NB4 (cell line): ENCODE measurements at regions not wholly inside any gene's neighbourhood (a gene's known extent, or its start where the extent isn't known, plus 50 kb on each side); places are given as distances from the start of the nearest gene placed in this dataset.

Source experiments
- DNase-seq: peaks from one replicate; pipeline ENCODE4 v3.0.0; 2010; ENCODE audit warnings: low read depth
- H3K4me3 ChIP-seq: one replicate; pipeline ENCODE4 v1.5.1; 2011; ENCODE audit warnings: mild to moderate bottlenecking, low read depth, low read length, moderate library complexity
- MYC ChIP-seq: IDR thresholded peaks from 2 replicates; pipeline ENCODE4 v1.6.1; 2011; ENCODE audit warnings: low read depth, low read length
- POLR2A ChIP-seq: IDR thresholded peaks from 2 replicates; pipeline ENCODE4 v1.6.1; 2011; ENCODE audit warnings: mild to moderate bottlenecking; ENCODE audit not compliant: insufficient read length; ENCODE audit errors: extremely low read depth
- TF ChIP-seq, protein P1 (sequence below): IDR thresholded peaks from one replicate; pipeline ENCODE4 v1.5.1; 2012; ENCODE audit warnings: low read depth, low read length
- TF ChIP-seq, protein P2 (sequence below): IDR thresholded peaks from 2 replicates; pipeline ENCODE4 v1.6.1; 2011; ENCODE audit warnings: low read depth, low read length

DNA sequence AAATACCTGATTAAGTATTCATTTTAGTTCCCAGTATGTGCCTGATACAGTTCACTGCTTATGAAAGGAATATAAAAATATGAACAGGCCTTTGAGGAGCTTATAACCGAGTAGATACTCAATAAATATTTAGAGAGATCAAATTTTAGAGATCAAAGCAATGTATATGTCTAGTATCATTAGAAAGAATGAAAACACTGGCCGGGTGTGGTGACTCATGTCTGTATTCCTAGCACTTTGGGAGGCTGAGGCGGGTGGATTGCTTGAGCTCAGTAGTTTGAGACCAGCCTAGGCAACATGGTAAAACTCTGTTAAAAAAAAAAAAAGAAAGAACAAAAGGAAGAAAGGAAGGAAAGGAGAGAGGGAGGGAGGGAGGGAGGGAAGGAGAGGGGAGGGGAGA is 113.2 kb upstream of the EEA1 start:
- DNase-seq, result no peak
- no peak for TF ChIP-seq MYC
- TF ChIP-seq, protein P1, sequence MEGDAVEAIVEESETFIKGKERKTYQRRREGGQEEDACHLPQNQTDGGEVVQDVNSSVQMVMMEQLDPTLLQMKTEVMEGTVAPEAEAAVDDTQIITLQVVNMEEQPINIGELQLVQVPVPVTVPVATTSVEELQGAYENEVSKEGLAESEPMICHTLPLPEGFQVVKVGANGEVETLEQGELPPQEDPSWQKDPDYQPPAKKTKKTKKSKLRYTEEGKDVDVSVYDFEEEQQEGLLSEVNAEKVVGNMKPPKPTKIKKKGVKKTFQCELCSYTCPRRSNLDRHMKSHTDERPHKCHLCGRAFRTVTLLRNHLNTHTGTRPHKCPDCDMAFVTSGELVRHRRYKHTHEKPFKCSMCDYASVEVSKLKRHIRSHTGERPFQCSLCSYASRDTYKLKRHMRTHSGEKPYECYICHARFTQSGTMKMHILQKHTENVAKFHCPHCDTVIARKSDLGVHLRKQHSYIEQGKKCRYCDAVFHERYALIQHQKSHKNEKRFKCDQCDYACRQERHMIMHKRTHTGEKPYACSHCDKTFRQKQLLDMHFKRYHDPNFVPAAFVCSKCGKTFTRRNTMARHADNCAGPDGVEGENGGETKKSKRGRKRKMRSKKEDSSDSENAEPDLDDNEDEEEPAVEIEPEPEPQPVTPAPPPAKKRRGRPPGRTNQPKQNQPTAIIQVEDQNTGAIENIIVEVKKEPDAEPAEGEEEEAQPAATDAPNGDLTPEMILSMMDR, result no peak
- no peak for TF ChIP-seq POLR2A
- TF ChIP-seq, protein P2, sequence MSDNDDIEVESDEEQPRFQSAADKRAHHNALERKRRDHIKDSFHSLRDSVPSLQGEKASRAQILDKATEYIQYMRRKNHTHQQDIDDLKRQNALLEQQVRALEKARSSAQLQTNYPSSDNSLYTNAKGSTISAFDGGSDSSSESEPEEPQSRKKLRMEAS, result no peak
- no peak overlapping the region for H3K4me3 ChIP-seq

DNA sequence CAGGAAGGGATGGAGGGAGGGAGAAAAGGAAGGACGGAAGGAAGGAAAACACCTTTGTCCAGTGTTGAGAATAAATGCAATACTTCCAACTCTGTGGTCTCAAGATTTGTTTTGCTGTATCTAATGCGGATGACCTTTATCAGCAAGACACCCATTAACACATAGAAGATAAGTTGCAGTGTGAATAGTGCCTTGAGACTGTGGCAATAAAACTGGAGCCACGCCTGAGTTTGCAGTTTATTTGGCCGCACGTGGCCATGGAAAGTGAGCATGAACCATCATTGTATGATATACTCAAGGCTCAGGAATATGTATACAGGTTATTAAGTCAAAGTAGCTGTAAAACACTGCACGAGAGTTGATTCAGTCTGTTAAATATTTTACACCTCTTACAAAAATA is 113.6 kb upstream of the EEA1 start:
- H3K4me3 ChIP-seq, result no peak overlapping the region
- DNase-seq, result no peak
- TF ChIP-seq, protein P2, result no peak
- no peak for TF ChIP-seq MYC
- TF ChIP-seq, protein P1, result no peak
- TF ChIP-seq POLR2A, result no peak

DNA sequence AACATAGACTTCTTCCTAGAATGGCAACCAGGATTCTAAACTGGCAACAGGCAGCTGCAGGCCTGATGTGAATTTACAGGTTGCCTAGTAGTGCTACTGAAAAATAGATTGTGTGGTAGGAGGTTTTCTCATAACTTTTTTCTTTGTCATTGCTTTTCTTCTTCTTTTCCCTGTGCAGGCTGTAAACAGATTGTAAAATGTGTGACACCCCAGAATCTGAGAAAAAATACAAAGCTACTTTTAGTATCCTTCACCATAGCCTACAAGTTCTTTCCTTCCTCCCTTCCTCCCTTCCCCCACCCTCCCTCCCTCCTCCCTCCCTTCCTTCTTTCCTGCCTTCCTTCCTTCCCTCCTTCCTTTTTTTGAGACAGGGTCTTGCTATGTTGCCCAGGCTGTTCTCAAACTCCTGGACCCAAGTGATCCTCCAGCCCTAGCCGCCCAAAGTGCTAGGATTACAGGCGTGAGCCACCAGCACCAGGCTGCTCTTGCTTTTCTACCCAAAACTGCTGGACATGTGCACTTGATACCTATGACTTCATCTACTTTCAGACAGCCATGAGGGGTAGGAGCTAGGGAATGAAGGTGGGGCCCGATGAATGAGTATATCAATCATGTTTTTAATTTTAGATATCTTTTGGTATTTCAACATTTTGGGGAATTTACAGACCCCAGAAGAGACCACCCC is 114.2 kb upstream of the EEA1 start:
- TF ChIP-seq, protein P1, result no peak
- TF ChIP-seq, protein P2, result no peak
- TF ChIP-seq POLR2A (no peak), MYC (no peak)

DNA sequence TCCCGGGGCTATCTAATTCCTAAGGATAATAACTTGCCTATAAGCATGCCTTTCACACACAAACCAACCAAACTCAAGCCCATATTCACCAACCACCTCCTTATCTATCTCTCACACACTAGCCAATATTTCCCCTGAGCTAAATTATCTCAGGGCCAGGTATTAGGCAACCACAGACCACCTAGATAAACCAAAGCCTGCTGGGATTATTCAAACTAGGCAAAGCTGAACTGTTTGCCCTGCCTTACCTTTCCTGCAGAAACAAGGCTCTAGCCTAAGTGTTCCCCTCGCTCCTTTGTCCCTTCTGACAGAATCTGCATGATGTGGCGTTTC is 114.7 kb upstream of the EEA1 start:
- no peak for DNase-seq
- TF ChIP-seq POLR2A (no peak), MYC (no peak)
- TF ChIP-seq, protein P2, result no peak
- TF ChIP-seq, protein P1, result no peak
- H3K4me3 ChIP-seq, result no peak overlapping the region

More for the DNA sequence above, 114.2 kb upstream of the EEA1 start:
- DNase-seq, result no peak
- H3K4me3 ChIP-seq, result no peak overlapping the region

DNA sequence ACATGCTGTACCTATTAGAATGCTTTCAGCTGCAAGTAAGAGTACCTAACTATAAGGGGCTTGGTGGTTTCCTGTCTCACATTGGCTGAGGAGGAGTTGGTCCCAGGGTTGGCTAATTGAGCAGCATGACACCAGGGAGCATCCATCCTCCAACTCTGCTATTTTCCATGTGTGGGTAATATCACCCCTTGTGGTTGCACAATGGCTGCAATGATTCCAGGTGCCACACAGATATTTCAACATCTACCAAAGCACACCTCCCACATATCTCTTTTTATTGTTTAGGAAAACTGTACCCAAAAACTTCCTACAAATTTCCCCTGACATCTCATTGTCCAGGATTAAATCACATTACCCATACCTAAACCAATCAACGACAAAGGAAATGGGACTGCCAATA is 118.0 kb upstream of the EEA1 start:
- TF ChIP-seq POLR2A (no peak), MYC (no peak)
- TF ChIP-seq, protein P1, result no peak
- TF ChIP-seq, protein P2, result no peak
- DNase-seq, result no peak
- H3K4me3 ChIP-seq, result no peak overlapping the region
